ENCODE measurements at regions not wholly inside any gene's neighbourhood (a gene's known extent, or its start where the extent isn't known, plus 50 kb on each side); places are given as distances from the start of the nearest gene placed in this dataset.

DNA sequence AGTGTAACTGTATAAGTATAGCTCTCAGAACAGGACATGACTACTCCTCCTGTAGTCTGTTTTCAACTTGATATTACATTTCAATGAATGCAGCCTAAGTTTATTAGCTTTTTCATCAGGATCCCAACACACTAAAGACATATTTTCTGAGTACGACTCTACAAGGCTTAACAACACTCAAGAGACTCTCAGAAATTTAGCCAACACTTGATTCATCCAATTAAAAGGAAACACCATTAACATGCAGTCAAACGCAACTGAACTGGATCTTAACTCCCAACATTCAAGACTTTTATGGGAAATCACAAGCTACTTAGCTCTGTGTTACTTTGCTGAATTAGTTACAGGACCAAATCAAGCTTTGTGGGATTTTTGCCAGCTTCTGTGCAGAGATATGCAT is 65.2 kb upstream of the SGIP1 start:
- Histone ChIP-seq H3K27me3 (replicated peaks in 1 of 4; ENCODE audit: control extremely low read depth in 1 of 4, control insufficient read depth in 3 of 4, insufficient read depth in 4 of 4, low read length in 3 of 4) (no peaks in the 10 kb centered on the region), H3K9me3 (ENCODE audit: control extremely low read depth in 1 of 3, control insufficient read depth in 2 of 3, insufficient read depth in 1 of 3, low read length in 2 of 3) (no peaks in the 10 kb centered on the region), H3K27ac (ENCODE audit: low read length in 2 of 2) (no peak overlapping the region), H3K79me2 (ENCODE audit: control insufficient read depth, insufficient read depth, low read length) (no peaks in the 10 kb centered on the region), H3K4me2 (replicated peaks; ENCODE audit: low read depth, low read length, poor library complexity, severe bottlenecking) (no peak overlapping the region), H3K36me3 (replicated peaks in 1 of 2; ENCODE audit: control extremely low read depth in 1 of 2, control insufficient read depth in 1 of 2, extremely low read depth in 1 of 2, insufficient read depth in 2 of 2, low read length in 1 of 2) (no peaks in the 10 kb centered on the region), H2AFZ (ENCODE audit: insufficient read depth, low read depth, low read length, poor library complexity, severe bottlenecking) (no peak overlapping the region), H3K4me1 (ENCODE audit: control insufficient read depth in 2 of 2, insufficient read depth in 2 of 2, low read length in 2 of 2) (no peaks in the 10 kb centered on the region), H3K9ac (ENCODE audit: low read length) (no peak overlapping the region), H4K20me1 (ENCODE audit: control insufficient read depth, insufficient read depth, low read length, poor library complexity, severe bottlenecking) (no peaks in the 10 kb centered on the region), H3K4me3 (ENCODE audit: control extremely low read depth in 1 of 5, extremely low read depth in 1 of 5, insufficient read depth in 1 of 5, low read depth in 2 of 5, low read length in 4 of 5) (no peak overlapping the region)
- ChIA-PET POLR2A (no interaction called here), CTCF (interaction anchor here (1.3 kb wide), 2 partner anchors 22 to 226 kb away, joined by 4 read pairs; no protein-coding TSS in a partner anchor)
- DNase-seq (no peak), ATAC-seq (ENCODE audit: low read depth) (no peak)
- intact Hi-C loops (cut with micrococcal nuclease), result no loop called here
- Mint-ChIP-seq H3K4me3 (no peak overlapping the region), H3K27me3 (peaks cover 27% of the 10 kb centered on the region), H3K9me3 (ENCODE audit: insufficient read depth) (no peaks in the 10 kb centered on the region), H3K4me1 (no peaks in the 10 kb centered on the region), H3K27ac (no peak overlapping the region)
- WGBS (ENCODE audit: insufficient coverage), result 100% methylated on average over 2 of the region's 2 CpGs
- TF ChIP-seq, protein P1, sequence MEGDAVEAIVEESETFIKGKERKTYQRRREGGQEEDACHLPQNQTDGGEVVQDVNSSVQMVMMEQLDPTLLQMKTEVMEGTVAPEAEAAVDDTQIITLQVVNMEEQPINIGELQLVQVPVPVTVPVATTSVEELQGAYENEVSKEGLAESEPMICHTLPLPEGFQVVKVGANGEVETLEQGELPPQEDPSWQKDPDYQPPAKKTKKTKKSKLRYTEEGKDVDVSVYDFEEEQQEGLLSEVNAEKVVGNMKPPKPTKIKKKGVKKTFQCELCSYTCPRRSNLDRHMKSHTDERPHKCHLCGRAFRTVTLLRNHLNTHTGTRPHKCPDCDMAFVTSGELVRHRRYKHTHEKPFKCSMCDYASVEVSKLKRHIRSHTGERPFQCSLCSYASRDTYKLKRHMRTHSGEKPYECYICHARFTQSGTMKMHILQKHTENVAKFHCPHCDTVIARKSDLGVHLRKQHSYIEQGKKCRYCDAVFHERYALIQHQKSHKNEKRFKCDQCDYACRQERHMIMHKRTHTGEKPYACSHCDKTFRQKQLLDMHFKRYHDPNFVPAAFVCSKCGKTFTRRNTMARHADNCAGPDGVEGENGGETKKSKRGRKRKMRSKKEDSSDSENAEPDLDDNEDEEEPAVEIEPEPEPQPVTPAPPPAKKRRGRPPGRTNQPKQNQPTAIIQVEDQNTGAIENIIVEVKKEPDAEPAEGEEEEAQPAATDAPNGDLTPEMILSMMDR (IDR thresholded peaks at IDR 0.05), result no peak
- TF ChIP-seq EZH2 (IDR thresholded peaks at IDR 0.05; ENCODE audit: borderline replicate concordance, insufficient read depth, low read depth, low read length, poor library complexity, severe bottlenecking), result no peak

DNA sequence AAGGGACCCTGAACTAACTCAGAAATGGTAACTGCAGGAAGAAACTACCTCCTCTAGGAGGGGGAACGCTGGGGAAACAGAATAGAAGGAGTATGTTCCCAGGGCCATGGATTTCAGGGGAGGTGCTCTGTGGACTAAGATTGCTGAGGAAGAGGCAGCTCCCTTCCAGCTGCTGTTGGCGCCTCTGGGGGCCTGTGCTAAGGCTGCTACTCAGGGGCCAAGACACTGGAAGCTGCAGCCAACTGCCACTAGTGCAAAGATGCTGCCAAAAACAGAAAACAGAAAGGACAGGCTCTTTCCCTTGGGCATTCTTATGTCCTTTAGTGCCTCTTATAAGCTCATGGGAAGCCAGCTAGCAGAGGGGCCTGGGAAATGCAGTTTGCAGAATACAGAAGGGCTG is 58.0 kb upstream of the SGIP1 start:
- ChIA-PET POLR2A (no interaction called here), CTCF (interaction anchor here (1.3 kb wide), 1 partner anchor 27 kb away, joined by 3 read pairs; no protein-coding TSS in a partner anchor)
- H3K4me1 ChIP-seq (ENCODE audit: control insufficient read depth in 2 of 2, insufficient read depth in 2 of 2, low read length in 2 of 2), result no peaks in the 10 kb centered on the region
- no peak overlapping the region for H3K4me3 ChIP-seq (ENCODE audit: control extremely low read depth in 1 of 5, extremely low read depth in 1 of 5, insufficient read depth in 1 of 5, low read depth in 2 of 5, low read length in 4 of 5)
- DNase-seq (no peak), ATAC-seq (ENCODE audit: low read depth) (no peak)
- Mint-ChIP-seq H3K27ac (no peak overlapping the region), H3K4me1 (no peaks in the 10 kb centered on the region), H3K4me3 (no peak overlapping the region), H3K9me3 (ENCODE audit: insufficient read depth) (no peaks in the 10 kb centered on the region), H3K27me3 (peaks cover 24% of the 10 kb centered on the region)
- peaks cover 0 to 6% (median 0%) of the 10 kb centered on the region in 4 experiments for H3K27me3 ChIP-seq (replicated peaks in 1 of 4; ENCODE audit: control extremely low read depth in 1 of 4, control insufficient read depth in 3 of 4, insufficient read depth in 4 of 4, low read length in 3 of 4)
- H3K9me3 ChIP-seq (ENCODE audit: control extremely low read depth in 1 of 3, control insufficient read depth in 2 of 3, insufficient read depth in 1 of 3, low read length in 2 of 3), result peaks cover 0 to 7% (median 0%) of the 10 kb centered on the region in 3 donors
- no peak overlapping the region for H2AFZ ChIP-seq (ENCODE audit: insufficient read depth, low read depth, low read length, poor library complexity, severe bottlenecking)
- H4K20me1 ChIP-seq (ENCODE audit: control insufficient read depth, insufficient read depth, low read length, poor library complexity, severe bottlenecking), result no peaks in the 10 kb centered on the region
- no peak overlapping the region for H3K4me2 ChIP-seq (replicated peaks; ENCODE audit: low read depth, low read length, poor library complexity, severe bottlenecking)
- 56% methylated on average over 2 of the region's 2 CpGs for WGBS (ENCODE audit: insufficient coverage)
- H3K79me2 ChIP-seq (ENCODE audit: control insufficient read depth, insufficient read depth, low read length), result no peaks in the 10 kb centered on the region
- TF ChIP-seq, protein P1 (IDR thresholded peaks at IDR 0.05), result no peak
- TF ChIP-seq EZH2 (IDR thresholded peaks at IDR 0.05; ENCODE audit: borderline replicate concordance, insufficient read depth, low read depth, low read length, poor library complexity, severe bottlenecking), result no peak
- H3K27ac ChIP-seq (ENCODE audit: low read length in 2 of 2), result no peak overlapping the region
- intact Hi-C loops (cut with micrococcal nuclease), result no loop called here
- H3K9ac ChIP-seq (ENCODE audit: low read length), result no peak overlapping the region
- no peaks in the 10 kb centered on the region for H3K36me3 ChIP-seq (replicated peaks in 1 of 2; ENCODE audit: control extremely low read depth in 1 of 2, control insufficient read depth in 1 of 2, extremely low read depth in 1 of 2, insufficient read depth in 2 of 2, low read length in 1 of 2)

Measured in B cell (primary cell).